Keratinocyte (primary cell): ENCODE measurements at regions not wholly inside any gene's neighbourhood (a gene's known extent, or its start where the extent isn't known, plus 50 kb on each side); places are given as distances from the start of the nearest gene placed in this dataset.

Experiments used
- DNase-seq: peaks from one replicate; pipeline ENCODE4 v3.0.0-alpha.2; 2011; ENCODE audit warnings: low read depth, missing footprints, low spot score
- FAIRE-seq: peaks from 2 replicates; lab custom pipeline; 2011; peaks lifted over from hg19 to GRCh38; lab: Jason Lieb, UNC
- H2AFZ ChIP-seq: 2 replicates; pipeline ENCODE4 v1.6.0; 2012; ENCODE audit warnings: low read length, control low read depth, inconsistent platforms; ENCODE audit not compliant: control insufficient read depth
- H3K27ac ChIP-seq: 2 replicates; pipeline ENCODE4 v1.5.1; 2011; ENCODE audit warnings: low read length; ENCODE audit not compliant: control insufficient read depth, insufficient read depth
- H3K27me3 ChIP-seq: 3 replicates; pipeline ENCODE4 v1.6.0; 2011; ENCODE audit warnings: low read length; ENCODE audit not compliant: control insufficient read depth, insufficient read depth; ENCODE audit errors: extremely low read depth
- H3K36me3 ChIP-seq, 2 experiments: 2 replicates in 1 of 2; 3 replicates in 1 of 2; pipeline ENCODE4 v1.5.1; 2011; ENCODE audit warnings: low read length in 2 of 2, mild to moderate bottlenecking in 1 of 2; ENCODE audit not compliant: control insufficient read depth in 2 of 2, insufficient read depth in 2 of 2; ENCODE audit errors: extremely low read depth in 1 of 2
- H3K4me1 ChIP-seq: 3 replicates; pipeline ENCODE4 v1.5.1; 2011; ENCODE audit warnings: low read length; ENCODE audit not compliant: control insufficient read depth, insufficient read depth; ENCODE audit errors: extremely low read depth
- H3K4me2 ChIP-seq: 3 replicates; pipeline ENCODE4 v1.6.0; 2011; ENCODE audit warnings: low read depth, low read length; ENCODE audit not compliant: control insufficient read depth, insufficient read depth; ENCODE audit errors: extremely low read depth
- H3K4me3 ChIP-seq, 3 experiments: fragments of 200-600 bp in 1 of 3; sonication (generic) in 1 of 3; 2 replicates in 2 of 3; 3 replicates in 1 of 3; pipeline ENCODE4 v1.5.1; 2011 to 2016; ENCODE audit warnings: low read length in 3 of 3, mild to moderate bottlenecking in 3 of 3, control low read depth in 2 of 3, inconsistent platforms in 1 of 3, low read depth in 1 of 3, mixed read lengths in 1 of 3, mixed run types in 1 of 3, moderate library complexity in 1 of 3; ENCODE audit not compliant: control insufficient read depth in 2 of 3, insufficient read depth in 2 of 3; ENCODE audit errors: extremely low read depth in 1 of 3
- H3K79me2 ChIP-seq: 2 replicates; pipeline ENCODE4 v1.6.0; 2012; ENCODE audit warnings: low read length; ENCODE audit not compliant: control insufficient read depth, insufficient read depth
- H3K9ac ChIP-seq: 3 replicates; pipeline ENCODE4 v1.6.0; 2011; ENCODE audit warnings: low read length; ENCODE audit not compliant: control insufficient read depth, insufficient read depth; ENCODE audit errors: extremely low read depth
- H3K9me1 ChIP-seq: 3 replicates; pipeline ENCODE4 v1.6.0; 2011; ENCODE audit warnings: low read length; ENCODE audit not compliant: control insufficient read depth, insufficient read depth; ENCODE audit errors: extremely low read depth
- H3K9me3 ChIP-seq: 2 replicates; pipeline ENCODE4 v1.5.1; 2012; ENCODE audit warnings: low read depth, low read length; ENCODE audit not compliant: control insufficient read depth
- H4K20me1 ChIP-seq: 3 replicates; pipeline ENCODE4 v1.6.0; 2011; ENCODE audit warnings: low read length; ENCODE audit not compliant: control insufficient read depth, insufficient read depth; ENCODE audit errors: extremely low read depth
- EZH2 ChIP-seq: IDR thresholded peaks from one replicate; pipeline ENCODE4 v1.6.1; 2012; ENCODE audit warnings: inconsistent platforms, mild to moderate bottlenecking, low read length, moderate library complexity
- dilution Hi-C: fragments of 300-500 bp; cut with MboI; formaldehyde crosslinking; loops from one replicate; pipeline ENCODE4 v1.7.0; 2020; ENCODE audit warnings: low sequenced_read_pairs; ENCODE audit not compliant: extremely low pct_ligation_motif_present
- TF ChIP-seq, protein P1 (sequence below), 3 experiments: IDR thresholded peaks in 1 of 3; conservative IDR thresholded peaks in 1 of 3; optimal IDR thresholded peaks in 1 of 3; 2 replicates in 2 of 3; 3 replicates in 1 of 3; pipeline versions ENCODE3 to v1.5.1; 2011; ENCODE audit warnings: low read length in 3 of 3, mild to moderate bottlenecking in 3 of 3, moderate library complexity in 2 of 3, control low read depth in 1 of 3, inconsistent platforms in 1 of 3; ENCODE audit not compliant: insufficient read depth in 2 of 3; ENCODE audit errors: extremely low read depth in 1 of 3

DNA sequence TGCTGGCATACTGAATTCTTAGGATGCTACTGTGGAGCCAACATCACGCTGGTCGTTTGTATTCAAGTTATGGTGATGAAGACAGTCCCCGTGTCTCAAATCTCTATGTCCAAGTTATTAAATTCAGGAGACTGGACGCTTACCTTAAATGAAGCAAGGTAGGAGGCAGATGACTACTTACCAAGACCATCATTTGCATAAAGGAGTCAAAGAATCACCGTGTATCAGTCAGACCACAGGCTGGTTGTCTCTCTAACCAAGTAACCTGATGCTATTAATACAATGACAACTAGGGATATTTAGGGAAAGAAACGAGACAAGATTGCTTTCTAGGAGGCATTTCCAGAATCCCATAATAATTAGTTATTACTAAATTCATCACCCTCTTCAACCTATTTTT lies 78.1 kb upstream of the FRMD6 start:
- H3K9me3 ChIP-seq, result no peaks in the 10 kb centered on the region
- H3K79me2 ChIP-seq, result peaks cover 44% of the 10 kb centered on the region
- FAIRE-seq (no peak), DNase-seq (no peak)
- no peaks in the 10 kb centered on the region for H3K9me1 ChIP-seq
- no peak overlapping the region for H3K27ac ChIP-seq
- no peak overlapping the region for H3K4me3 ChIP-seq
- TF ChIP-seq, protein P1, sequence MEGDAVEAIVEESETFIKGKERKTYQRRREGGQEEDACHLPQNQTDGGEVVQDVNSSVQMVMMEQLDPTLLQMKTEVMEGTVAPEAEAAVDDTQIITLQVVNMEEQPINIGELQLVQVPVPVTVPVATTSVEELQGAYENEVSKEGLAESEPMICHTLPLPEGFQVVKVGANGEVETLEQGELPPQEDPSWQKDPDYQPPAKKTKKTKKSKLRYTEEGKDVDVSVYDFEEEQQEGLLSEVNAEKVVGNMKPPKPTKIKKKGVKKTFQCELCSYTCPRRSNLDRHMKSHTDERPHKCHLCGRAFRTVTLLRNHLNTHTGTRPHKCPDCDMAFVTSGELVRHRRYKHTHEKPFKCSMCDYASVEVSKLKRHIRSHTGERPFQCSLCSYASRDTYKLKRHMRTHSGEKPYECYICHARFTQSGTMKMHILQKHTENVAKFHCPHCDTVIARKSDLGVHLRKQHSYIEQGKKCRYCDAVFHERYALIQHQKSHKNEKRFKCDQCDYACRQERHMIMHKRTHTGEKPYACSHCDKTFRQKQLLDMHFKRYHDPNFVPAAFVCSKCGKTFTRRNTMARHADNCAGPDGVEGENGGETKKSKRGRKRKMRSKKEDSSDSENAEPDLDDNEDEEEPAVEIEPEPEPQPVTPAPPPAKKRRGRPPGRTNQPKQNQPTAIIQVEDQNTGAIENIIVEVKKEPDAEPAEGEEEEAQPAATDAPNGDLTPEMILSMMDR (optimal IDR thresholded peaks at IDR 0.05 in 1 of 3, IDR thresholded peaks at IDR 0.05 in 1 of 3, conservative IDR thresholded peaks at IDR 0.05 in 1 of 3; ENCODE audit: extremely low read depth in 1 of 3, insufficient read depth in 2 of 3, low read length in 3 of 3), result no peak
- TF ChIP-seq EZH2, result no peak
- H3K4me2 ChIP-seq, result no peak overlapping the region
- peaks cover 21 to 36% of the 10 kb centered on the region in 2 experiments for H3K36me3 ChIP-seq
- H2AFZ ChIP-seq, result no peak overlapping the region
- H3K9ac ChIP-seq, result no peak overlapping the region
- dilution Hi-C loops, result no loop called here
- peaks cover 21% of the 10 kb centered on the region for H3K4me1 ChIP-seq
- H3K27me3 ChIP-seq, result no peaks in the 10 kb centered on the region
- H4K20me1 ChIP-seq, result no peaks in the 10 kb centered on the region

DNA sequence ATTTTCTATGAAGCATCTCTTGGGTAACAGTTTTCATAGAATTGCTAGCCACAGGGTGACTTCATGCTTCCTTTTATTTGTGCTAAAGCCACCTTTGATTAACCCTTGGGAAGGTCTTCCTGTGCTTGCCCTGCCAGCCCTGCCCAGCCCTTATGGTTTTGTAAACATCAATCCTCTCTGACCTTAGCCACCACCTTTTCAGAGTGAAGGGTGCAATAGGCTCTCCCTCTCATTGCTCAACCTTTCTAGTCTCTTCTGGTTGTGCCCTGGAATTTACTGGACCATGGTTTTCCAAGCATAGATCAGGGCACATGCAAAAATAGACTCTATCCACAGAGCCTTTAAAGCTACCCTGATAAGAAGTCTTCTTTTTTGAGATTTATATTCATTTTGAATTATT lies 77.7 kb upstream of the FRMD6 start:
- Histone ChIP-seq H3K4me2 (no peak overlapping the region), H3K79me2 (peaks cover 41% of the 10 kb centered on the region), H3K27ac (no peak overlapping the region), H3K9me3 (no peaks in the 10 kb centered on the region), H3K4me3 (no peak overlapping the region), H3K9me1 (no peaks in the 10 kb centered on the region), H3K27me3 (no peaks in the 10 kb centered on the region), H3K9ac (no peak overlapping the region), H4K20me1 (no peaks in the 10 kb centered on the region), H3K36me3 (peaks cover 20 to 37% of the 10 kb centered on the region in 2 experiments), H2AFZ (no peak overlapping the region), H3K4me1 (peaks cover 24% of the 10 kb centered on the region)
- DNase-seq, result no peak
- dilution Hi-C loops, result no loop called here
- TF ChIP-seq, protein P1 (optimal IDR thresholded peaks at IDR 0.05 in 1 of 3, IDR thresholded peaks at IDR 0.05 in 1 of 3, conservative IDR thresholded peaks at IDR 0.05 in 1 of 3; ENCODE audit: extremely low read depth in 1 of 3, insufficient read depth in 2 of 3, low read length in 3 of 3), result no peak
- no peak for TF ChIP-seq EZH2
- no peak for FAIRE-seq
